Fibroblast of lung (primary cell): ENCODE measurements at regions not wholly inside any gene's neighbourhood (a gene's known extent, or its start where the extent isn't known, plus 50 kb on each side); places are given as distances from the start of the nearest gene placed in this dataset.

Experiments
- DNase-seq, 2 donors: peaks; one replicate each; pipeline versions ENCODE4 v3.0.0 to v3.0.0-alpha.2; 2010; ENCODE audit warnings: low read depth in 2 of 2
- H2AFZ ChIP-seq: 2 replicates; pipeline ENCODE4 v1.5.1; 2012; ENCODE audit warnings: low read length, control low read depth, inconsistent platforms
- H3K27ac ChIP-seq: 2 replicates; pipeline ENCODE4 v1.5.1; 2011; ENCODE audit warnings: low read length, control low read depth; ENCODE audit not compliant: insufficient read depth
- H3K27me3 ChIP-seq: 2 replicates; pipeline ENCODE4 v1.5.1; 2011; ENCODE audit warnings: mild to moderate bottlenecking, low read length; ENCODE audit not compliant: control insufficient read depth, insufficient read depth
- H3K36me3 ChIP-seq: 2 replicates; pipeline ENCODE4 v1.5.1; 2011; ENCODE audit warnings: low read length; ENCODE audit not compliant: control insufficient read depth, insufficient read depth
- H3K4me1 ChIP-seq: 2 replicates; pipeline ENCODE4 v1.5.1; 2011; ENCODE audit warnings: low read length; ENCODE audit not compliant: control insufficient read depth, insufficient read depth; ENCODE audit errors: extremely low read depth
- H3K4me2 ChIP-seq: 2 replicates; pipeline ENCODE4 v1.5.1; 2011; ENCODE audit warnings: low read length, control low read depth; ENCODE audit not compliant: insufficient read depth; ENCODE audit errors: extremely low read depth
- H3K4me3 ChIP-seq, 4 experiments: fragments of 200-600 bp in 1 of 4; sonication (generic) in 1 of 4; replicated peaks in 1 of 4; 2 replicates each; pipeline ENCODE4 v1.5.1; 2011 to 2016; ENCODE audit warnings: low read length in 4 of 4, low read depth in 3 of 4, mild to moderate bottlenecking in 3 of 4, control low read depth in 2 of 4, inconsistent platforms in 1 of 4, mixed read lengths in 1 of 4; ENCODE audit not compliant: insufficient read depth in 1 of 4; ENCODE audit errors: control extremely low read depth in 1 of 4
- H3K79me2 ChIP-seq: 2 replicates; pipeline ENCODE4 v1.5.1; 2012; ENCODE audit warnings: mild to moderate bottlenecking, low read length, inconsistent platforms; ENCODE audit not compliant: control insufficient read depth, insufficient read depth
- H3K9ac ChIP-seq: 2 replicates; pipeline ENCODE4 v1.5.1; 2011; ENCODE audit warnings: mild to moderate bottlenecking, low read length, control low read depth; ENCODE audit not compliant: insufficient read depth
- H3K9me3 ChIP-seq: 2 replicates; pipeline ENCODE4 v1.5.1; 2012; ENCODE audit warnings: low read depth, low read length; ENCODE audit not compliant: control insufficient read depth, insufficient read depth
- H4K20me1 ChIP-seq: 2 replicates; pipeline ENCODE4 v1.5.1; 2011; ENCODE audit warnings: low read length; ENCODE audit not compliant: control insufficient read depth, insufficient read depth; ENCODE audit errors: extremely low read depth
- EZH2 ChIP-seq: IDR thresholded peaks from 2 replicates; pipeline ENCODE4 v1.5.1; 2012; ENCODE audit warnings: low read length, control low read depth, mild to moderate bottlenecking; ENCODE audit errors: missing control alignments
- TF ChIP-seq, protein P1 (sequence below), 2 donors: IDR thresholded peaks in 1 of 2; conservative IDR thresholded peaks in 1 of 2; 1 replicate in 1 of 2; 2 replicates in 1 of 2; pipeline ENCODE4 v1.5.1; 2011 to 2012; ENCODE audit warnings: low read length in 2 of 2, control low read depth in 1 of 2, inconsistent platforms in 1 of 2, low read depth in 1 of 2, mild to moderate bottlenecking in 1 of 2

DNA sequence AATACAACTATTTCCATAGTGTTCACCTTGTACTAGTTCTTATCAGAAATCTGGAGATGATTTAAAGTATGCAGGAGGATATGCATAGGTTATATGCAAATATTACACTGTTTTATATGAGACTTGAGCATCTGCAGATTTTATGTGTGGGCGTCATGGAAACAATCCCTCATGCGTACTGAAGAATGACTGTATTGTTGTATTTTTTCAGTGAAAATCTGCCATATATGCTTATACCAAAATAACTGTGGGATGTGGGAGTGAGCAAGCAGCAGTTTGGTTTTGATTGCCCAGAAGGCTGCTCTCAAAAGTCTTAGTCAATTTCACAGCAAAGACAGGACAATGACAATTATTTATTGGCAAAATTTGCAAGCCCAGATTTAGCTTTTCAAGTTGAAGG lies 238.8 kb upstream of the PCDH20 start:
- Histone ChIP-seq H3K27ac (no peak overlapping the region), H4K20me1 (no peaks in the 10 kb centered on the region), H3K79me2 (no peaks in the 10 kb centered on the region), H3K4me1 (no peaks in the 10 kb centered on the region), H3K4me3 (no peak overlapping the region), H3K36me3 (no peaks in the 10 kb centered on the region), H3K27me3 (no peaks in the 10 kb centered on the region), H3K9me3 (no peaks in the 10 kb centered on the region), H3K9ac (no peak overlapping the region), H2AFZ (no peak overlapping the region), H3K4me2 (no peak overlapping the region)
- TF ChIP-seq, protein P1, sequence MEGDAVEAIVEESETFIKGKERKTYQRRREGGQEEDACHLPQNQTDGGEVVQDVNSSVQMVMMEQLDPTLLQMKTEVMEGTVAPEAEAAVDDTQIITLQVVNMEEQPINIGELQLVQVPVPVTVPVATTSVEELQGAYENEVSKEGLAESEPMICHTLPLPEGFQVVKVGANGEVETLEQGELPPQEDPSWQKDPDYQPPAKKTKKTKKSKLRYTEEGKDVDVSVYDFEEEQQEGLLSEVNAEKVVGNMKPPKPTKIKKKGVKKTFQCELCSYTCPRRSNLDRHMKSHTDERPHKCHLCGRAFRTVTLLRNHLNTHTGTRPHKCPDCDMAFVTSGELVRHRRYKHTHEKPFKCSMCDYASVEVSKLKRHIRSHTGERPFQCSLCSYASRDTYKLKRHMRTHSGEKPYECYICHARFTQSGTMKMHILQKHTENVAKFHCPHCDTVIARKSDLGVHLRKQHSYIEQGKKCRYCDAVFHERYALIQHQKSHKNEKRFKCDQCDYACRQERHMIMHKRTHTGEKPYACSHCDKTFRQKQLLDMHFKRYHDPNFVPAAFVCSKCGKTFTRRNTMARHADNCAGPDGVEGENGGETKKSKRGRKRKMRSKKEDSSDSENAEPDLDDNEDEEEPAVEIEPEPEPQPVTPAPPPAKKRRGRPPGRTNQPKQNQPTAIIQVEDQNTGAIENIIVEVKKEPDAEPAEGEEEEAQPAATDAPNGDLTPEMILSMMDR (conservative IDR thresholded peaks at IDR 0.05 in 1 of 2, IDR thresholded peaks at IDR 0.05 in 1 of 2; ENCODE audit: low read depth in 1 of 2, low read length in 2 of 2): no peak
- TF ChIP-seq EZH2: no peak
- DNase-seq: no peak

DNA sequence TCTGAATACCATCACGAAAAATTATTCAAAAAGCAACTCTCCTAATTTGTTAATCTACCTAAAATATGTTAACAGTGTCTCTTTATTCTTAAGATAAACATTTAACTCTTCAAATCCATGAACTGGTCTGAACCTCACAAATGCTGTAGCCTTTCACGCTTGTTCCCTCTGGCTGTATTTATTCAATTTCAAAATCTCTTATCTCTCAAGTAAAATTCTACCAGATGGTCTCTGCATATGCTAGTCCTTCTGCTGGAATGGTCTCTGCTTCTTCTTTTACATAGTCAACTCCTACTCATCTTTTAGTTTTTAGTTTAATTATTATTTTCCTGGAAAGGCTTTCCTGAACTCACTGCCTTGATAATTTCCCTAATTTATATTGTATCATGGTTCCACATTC lies 232.9 kb upstream of the PCDH20 start:
- Histone ChIP-seq H3K27me3 (no peaks in the 10 kb centered on the region), H3K27ac (no peak overlapping the region), H4K20me1 (no peaks in the 10 kb centered on the region), H3K4me1 (no peaks in the 10 kb centered on the region), H3K36me3 (no peaks in the 10 kb centered on the region), H3K79me2 (no peaks in the 10 kb centered on the region), H3K4me3 (no peak overlapping the region), H3K9ac (no peak overlapping the region), H3K4me2 (no peak overlapping the region), H3K9me3 (no peaks in the 10 kb centered on the region), H2AFZ (no peak overlapping the region)
- no peak for DNase-seq
- TF ChIP-seq, protein P1 (conservative IDR thresholded peaks at IDR 0.05 in 1 of 2, IDR thresholded peaks at IDR 0.05 in 1 of 2; ENCODE audit: low read depth in 1 of 2, low read length in 2 of 2): no peak
- no peak for TF ChIP-seq EZH2

DNA sequence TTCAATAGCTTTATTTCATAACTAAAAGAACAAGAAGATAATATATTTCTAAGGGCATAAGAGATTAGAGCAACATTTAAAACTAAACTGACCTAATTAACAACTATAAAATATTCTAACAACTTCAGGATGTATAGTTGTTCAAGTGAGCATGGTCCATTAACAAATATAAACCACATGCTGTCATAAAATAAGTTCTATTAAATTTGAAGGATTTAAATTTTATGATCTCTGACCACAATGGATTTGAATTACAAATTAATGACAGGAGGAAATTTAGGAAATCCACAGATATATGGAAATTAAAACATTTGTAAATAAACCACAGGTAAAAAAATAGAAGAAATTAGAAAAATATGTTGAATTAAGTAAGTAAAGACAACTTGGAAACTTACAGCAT lies 196.5 kb upstream of the PCDH20 start:
- H3K36me3 ChIP-seq: no peaks in the 10 kb centered on the region
- H3K9ac ChIP-seq: no peak overlapping the region
- no peak for TF ChIP-seq EZH2
- TF ChIP-seq, protein P1 (conservative IDR thresholded peaks at IDR 0.05 in 1 of 2, IDR thresholded peaks at IDR 0.05 in 1 of 2; ENCODE audit: low read depth in 1 of 2, low read length in 2 of 2): no peak
- H3K9me3 ChIP-seq: no peaks in the 10 kb centered on the region
- no peak overlapping the region for H3K4me2 ChIP-seq
- DNase-seq: no peak
- H3K27ac ChIP-seq: no peak overlapping the region
- H3K27me3 ChIP-seq: no peaks in the 10 kb centered on the region
- H3K79me2 ChIP-seq: no peaks in the 10 kb centered on the region
- H2AFZ ChIP-seq: no peak overlapping the region
- H4K20me1 ChIP-seq: no peaks in the 10 kb centered on the region
- no peaks in the 10 kb centered on the region for H3K4me1 ChIP-seq
- no peak overlapping the region for H3K4me3 ChIP-seq
